ENCODE measurements at regions not wholly inside any gene's neighbourhood (a gene's known extent, or its start where the extent isn't known, plus 50 kb on each side); places are given as distances from the start of the nearest gene placed in this dataset.

GRCh38 chr6:66481216-66481615 lies 774.2 kb upstream of the EYS start:
- Histone ChIP-seq H3K4ac (replicated peaks; ENCODE audit: insufficient read length, low read depth, low read length) (no peak overlapping the region), H4K5ac (ENCODE audit: insufficient read length, low read depth, low read length) (no peak overlapping the region), H3K4me1 (replicated peaks in 1 of 4; ENCODE audit: control insufficient read depth in 3 of 4, insufficient read depth in 4 of 4, low read length in 3 of 4) (no peaks in the 10 kb centered on the region), H3K27me3 (replicated peaks in 1 of 4; ENCODE audit: control insufficient read depth in 3 of 4, extremely low read depth in 1 of 4, insufficient read depth in 3 of 4, low read length in 3 of 4) (no peaks in the 10 kb centered on the region), H4K91ac (replicated peaks; ENCODE audit: insufficient read length, low read length) (no peak overlapping the region), H3K36me3 (ENCODE audit: control insufficient read depth in 2 of 4, insufficient read depth in 4 of 4, low read length in 3 of 4) (no peaks in the 10 kb centered on the region), H3K14ac (ENCODE audit: insufficient read length) (no peak overlapping the region), H2BK5ac (ENCODE audit: low read depth, low read length) (no peak overlapping the region), H2AFZ (ENCODE audit: low read length) (no peak overlapping the region), H4K20me1 (replicated peaks in 1 of 2; ENCODE audit: control insufficient read depth in 1 of 2, insufficient read depth in 2 of 2, low read length in 2 of 2) (no peaks in the 10 kb centered on the region), H2BK12ac (ENCODE audit: low read depth, low read length) (no peak overlapping the region), H2AK5ac (ENCODE audit: low read depth, low read length) (no peak overlapping the region), H3K18ac (ENCODE audit: extremely low read depth, low read length) (no peak overlapping the region), H3K79me2 (ENCODE audit: control insufficient read depth in 1 of 2, insufficient read depth in 2 of 2, low read length in 2 of 2) (no peaks in the 10 kb centered on the region), H4K8ac (ENCODE audit: extremely low read depth, insufficient read depth, low read length) (no peak overlapping the region), H3K23me2 (ENCODE audit: low read depth, low read length) (no peaks in the 10 kb centered on the region), H2BK20ac (ENCODE audit: low read length) (no peak overlapping the region), H3K9me3 (ENCODE audit: insufficient read depth in 2 of 2, low read depth in 1 of 2, low read length in 1 of 2) (0 out of 4 replicates have a peak, but pooled peaks cover 2 to 3% of the 10 kb centered on the region in 2 experiments), H3K9ac (replicated peaks in 1 of 4; ENCODE audit: extremely low read depth in 1 of 4, low read depth in 3 of 4, low read length in 3 of 4) (no peak overlapping the region), H3K4me2 (ENCODE audit: insufficient read depth in 1 of 2, low read depth in 2 of 2, low read length in 2 of 2) (no peak overlapping the region), H3K23ac (ENCODE audit: insufficient read length) (no peak overlapping the region), H3K4me3 (ENCODE audit: extremely low read depth in 1 of 4, insufficient read depth in 2 of 4, low read depth in 3 of 4, low read length in 4 of 4) (no peak overlapping the region), H2BK15ac (ENCODE audit: low read length) (no peak overlapping the region), H3K79me1 (ENCODE audit: low read depth, low read length) (no peaks in the 10 kb centered on the region), H3K56ac (replicated peaks; ENCODE audit: insufficient read length, low read depth, low read length) (no peak overlapping the region), H2BK120ac (replicated peaks; ENCODE audit: low read depth, low read length) (no peak overlapping the region), H3K27ac (ENCODE audit: low read depth, low read length) (no peak overlapping the region)
- 95% methylated on average over 8 of the region's 8 CpGs; no CpG with 5 or more reads in 1 of the 2 experiments for WGBS, 2 experiments (ENCODE audit: extremely low coverage in 1 of 2, insufficient coverage in 1 of 2, insufficient read length in 1 of 2, insufficient replicate concordance in 2 of 2, low coverage in 1 of 2, low lambda C conversion rate in 2 of 2, missing lambda C conversion rate in 1 of 2)
- no peak for TF ChIP-seq HDAC2 (IDR thresholded peaks at IDR 0.05; ENCODE audit: borderline replicate concordance in 1 of 2, low read depth in 2 of 2, low read length in 2 of 2)
- TF ChIP-seq TBP (IDR thresholded peaks at IDR 0.05; ENCODE audit: low read depth, low read length): no peak
- no peak for TF ChIP-seq NANOG (IDR thresholded peaks at IDR 0.05; ENCODE audit: insufficient read depth, low read depth, low read length, poor library complexity, severe bottlenecking)
- TF ChIP-seq CREB1 (IDR thresholded peaks at IDR 0.05): no peak
- no peak for TF ChIP-seq EP300 (IDR thresholded peaks at IDR 0.05; ENCODE audit: borderline replicate concordance in 1 of 2, low read depth in 2 of 2, low read length in 2 of 2)
- TF ChIP-seq RNF2 (IDR thresholded peaks at IDR 0.05; ENCODE audit: borderline replicate concordance, low read depth, low read length, missing control alignments, poor library complexity, severe bottlenecking): no peak
- no peak for TF ChIP-seq CHD2 (IDR thresholded peaks at IDR 0.05; ENCODE audit: low read length)
- TF ChIP-seq POLR2AphosphoS5 (IDR thresholded peaks at IDR 0.05; ENCODE audit: low read depth, low read length): no peak
- DNase-seq (ENCODE audit: low read depth in 1 of 2, low spot score in 2 of 2) (no peak), FAIRE-seq (no peak)
- ChIA-PET POLR2A (ENCODE audit: partially characterized antibody) (no interaction called here), CTCF (ENCODE audit: partially characterized antibody) (interaction anchor here (3.7 kb wide), 1 partner anchor 15 kb away, joined by 13 read pairs; no protein-coding TSS in a partner anchor)

Data from H1 (cell line).